SK-N-SH (cell line): ENCODE measurements at regions not wholly inside any gene's neighbourhood (a gene's known extent, or its start where the extent isn't known, plus 50 kb on each side); places are given as distances from the start of the nearest gene placed in this dataset.

Source experiments
- CTCF ChIA-PET: fragments of 300-600, 350-600 bp; formaldehyde crosslinking; extraction: SDS; loops from one replicate; lab custom pipeline; 2021; lab: Yijun Ruan, JAX
- POLR2A ChIA-PET: fragments of 350-600 bp; sonication (Branson Sonifier 250); formaldehyde crosslinking; extraction: SDS; loops from one replicate; lab custom pipeline; 2020; ENCODE audit warnings: antibody characterized with exemption, inconsistent platforms; lab: Yijun Ruan, JAX
- DNase-seq: peaks from one replicate; pipeline ENCODE4 v3.0.0; 2012
- H2AFZ ChIP-seq: fragments of 200-600 bp; sonication (generic); 2 replicates; pipeline ENCODE4 v1.8.1; 2016; ENCODE audit warnings: antibody characterized with exemption, mild to moderate bottlenecking, low read depth
- H3F3A ChIP-seq: fragments of 200-600 bp; sonication (generic); replicated peaks from 2 replicates; pipeline ENCODE3; 2016; ENCODE audit warnings: antibody characterized with exemption, mild to moderate bottlenecking; ENCODE audit not compliant: insufficient read depth
- H3K27ac ChIP-seq, 2 experiments: fragments of 200-500 bp in 1 of 2; fragments of 200-600 bp in 1 of 2; sonication (Bioruptor generic) in 1 of 2; sonication (generic), shearing (Covaris generic) in 1 of 2; 2 replicates each; pipeline versions ENCODE4 v1.5.1 to v1.6.1; 2014 to 2016; ENCODE audit warnings: low read depth in 2 of 2, inconsistent platforms in 1 of 2, low read length in 1 of 2, mild to moderate bottlenecking in 1 of 2, mixed read lengths in 1 of 2
- H3K27me3 ChIP-seq: fragments of 200-600 bp; sonication (generic), shearing (Covaris generic); 2 replicates; pipeline ENCODE4 v1.6.1; 2016; ENCODE audit warnings: mixed run types; ENCODE audit not compliant: insufficient read depth
- H3K36me3 ChIP-seq, 2 experiments: fragments of 200-500 bp in 1 of 2; fragments of 200-600 bp in 1 of 2; sonication (Bioruptor generic) in 1 of 2; sonication (generic) in 1 of 2; replicated peaks in 1 of 2; 2 replicates each; pipeline versions ENCODE3 to v1.5.1; 2014 to 2016; ENCODE audit warnings: low read length in 1 of 2, mild to moderate bottlenecking in 1 of 2; ENCODE audit not compliant: insufficient read depth in 2 of 2, control insufficient read depth in 1 of 2
- H3K4me1 ChIP-seq, 2 experiments: fragments of 200-500 bp in 1 of 2; fragments of 200-600 bp in 1 of 2; sonication (Bioruptor generic) in 1 of 2; sonication (generic), shearing (Covaris generic) in 1 of 2; 2 replicates each; pipeline versions ENCODE4 v1.5.1 to v1.6.1; 2014 to 2016; ENCODE audit warnings: low read depth in 1 of 2, low read length in 1 of 2, mixed run types in 1 of 2; ENCODE audit not compliant: insufficient read depth in 2 of 2, control insufficient read depth in 1 of 2
- H3K4me2 ChIP-seq: fragments of 200-600 bp; sonication (generic), shearing (Covaris generic); 2 replicates; pipeline ENCODE4 v1.6.1; 2017; ENCODE audit warnings: mixed run types
- H3K4me3 ChIP-seq, 2 experiments: fragments of 200-500 bp in 1 of 2; fragments of 200-600 bp in 1 of 2; sonication (Bioruptor generic) in 1 of 2; sonication (generic), shearing (Covaris generic) in 1 of 2; 2 replicates each; pipeline versions ENCODE4 v1.5.1 to v1.8.1; 2014 to 2016; ENCODE audit warnings: low read depth in 2 of 2, inconsistent platforms in 1 of 2, low read length in 1 of 2, mild to moderate bottlenecking in 1 of 2, mixed read lengths in 1 of 2, moderate library complexity in 1 of 2
- H3K79me2 ChIP-seq: fragments of 200-600 bp; sonication (generic); 2 replicates; pipeline ENCODE4 v1.8.1; 2017; ENCODE audit warnings: mild to moderate bottlenecking; ENCODE audit not compliant: insufficient read depth
- H3K9ac ChIP-seq: fragments of 200-600 bp; sonication (generic); 2 replicates; pipeline ENCODE4 v1.6.1; 2017; ENCODE audit warnings: mixed run types
- H3K9me2 ChIP-seq: fragments of 200-600 bp; sonication (generic); 2 replicates; pipeline ENCODE4 v1.6.1; 2017; ENCODE audit warnings: mixed run types
- H3K9me3 ChIP-seq: fragments of 200-600 bp; sonication (generic); 2 replicates; pipeline ENCODE4 v1.6.1; 2017; ENCODE audit warnings: mixed run types, mild to moderate bottlenecking, moderate library complexity
- H4K20me1 ChIP-seq: fragments of 200-600 bp; sonication (generic); 2 replicates; pipeline ENCODE4 v1.6.1; 2017; ENCODE audit warnings: mild to moderate bottlenecking, mixed run types; ENCODE audit not compliant: insufficient read depth
- CHD2 ChIP-seq: fragments of 150-350 bp; IDR thresholded peaks from 2 replicates; pipeline ENCODE4 v1.6.1; 2018; ENCODE audit warnings: low read length; ENCODE audit not compliant: partially characterized antibody
- EZH2phosphoT487 ChIP-seq: fragments of 200-600 bp; sonication (generic); IDR thresholded peaks from 2 replicates; pipeline ENCODE4 v1.6.1; 2017; ENCODE audit warnings: low read depth, mixed run types, mild to moderate bottlenecking, antibody characterized with exemption, moderate library complexity, borderline replicate concordance
- FOXM1 ChIP-seq: IDR thresholded peaks from 2 replicates; pipeline ENCODE4 v1.4.0; 2012; ENCODE audit warnings: low read depth, mild to moderate bottlenecking
- GABPA ChIP-seq: IDR thresholded peaks from 2 replicates; pipeline ENCODE4 v1.4.0; 2012; ENCODE audit warnings: low read depth, mild to moderate bottlenecking
- NRF1 ChIP-seq: IDR thresholded peaks from 2 replicates; pipeline ENCODE4 v1.6.1; 2012; ENCODE audit warnings: low read depth, mild to moderate bottlenecking, low read length
- RCOR1 ChIP-seq: fragments of 150-350 bp; IDR thresholded peaks from 2 replicates; pipeline ENCODE4 v1.6.1; 2017; ENCODE audit warnings: antibody characterized with exemption, low read length
- RFX5 ChIP-seq: IDR thresholded peaks from 2 replicates; pipeline ENCODE4 v1.6.1; 2012; ENCODE audit warnings: mild to moderate bottlenecking, improper control_type of control experiment, low read length
- SMC3 ChIP-seq: IDR thresholded peaks from 2 replicates; pipeline ENCODE4 v1.6.1; 2012; ENCODE audit warnings: low read depth, low read length, improper control_type of control experiment
- TCF12 ChIP-seq: IDR thresholded peaks from 2 replicates; pipeline ENCODE4 v1.4.0; 2012
- TEAD4 ChIP-seq: IDR thresholded peaks from 2 replicates; pipeline ENCODE4 v1.4.0; 2012; ENCODE audit warnings: mild to moderate bottlenecking, borderline replicate concordance; ENCODE audit not compliant: insufficient read depth
- YY1 ChIP-seq: IDR thresholded peaks from 2 replicates; pipeline ENCODE4 v1.4.0; 2012; ENCODE audit warnings: low read depth, mild to moderate bottlenecking
- WGBS: methylation state at CpG from one replicate; pipeline ENCODE4 v1.1.6; 2017; ENCODE audit warnings: low lambda C conversion rate; 5-methylcytosine and 5-hydroxymethylcytosine counted together
- TF ChIP-seq, protein P1 (sequence below): IDR thresholded peaks from 2 replicates; pipeline ENCODE4 v1.4.0; 2012; ENCODE audit warnings: low read depth, borderline replicate concordance
- TF ChIP-seq, protein P2 (sequence below): IDR thresholded peaks from 2 replicates; pipeline ENCODE4 v1.6.1; 2012; ENCODE audit warnings: mild to moderate bottlenecking, low read depth, low read length, moderate library complexity
- TF ChIP-seq, protein P3 (sequence below): fragments of 200-600 bp; sonication (generic); IDR thresholded peaks from 2 replicates; pipeline ENCODE4 v1.6.1; 2017; ENCODE audit warnings: antibody characterized with exemption, mild to moderate bottlenecking, moderate library complexity
- TF ChIP-seq, protein P4 (sequence below): IDR thresholded peaks from 2 replicates; pipeline ENCODE4; 2012
- TF ChIP-seq, protein P5 (sequence below): fragments of 150-350 bp; IDR thresholded peaks from 2 replicates; pipeline ENCODE4 v1.6.1; 2016; ENCODE audit warnings: mild to moderate bottlenecking, low read depth, low read length
- TF ChIP-seq, protein P6 (sequence below): IDR thresholded peaks from 2 replicates; pipeline ENCODE4 v1.4.0; 2012; ENCODE audit warnings: low read depth
- TF ChIP-seq, protein P7 (sequence below): fragments of 150-350 bp; IDR thresholded peaks from 2 replicates; pipeline ENCODE4 v1.6.1; 2017; ENCODE audit warnings: antibody characterized with exemption, low read length, low read depth, borderline replicate concordance

DNA sequence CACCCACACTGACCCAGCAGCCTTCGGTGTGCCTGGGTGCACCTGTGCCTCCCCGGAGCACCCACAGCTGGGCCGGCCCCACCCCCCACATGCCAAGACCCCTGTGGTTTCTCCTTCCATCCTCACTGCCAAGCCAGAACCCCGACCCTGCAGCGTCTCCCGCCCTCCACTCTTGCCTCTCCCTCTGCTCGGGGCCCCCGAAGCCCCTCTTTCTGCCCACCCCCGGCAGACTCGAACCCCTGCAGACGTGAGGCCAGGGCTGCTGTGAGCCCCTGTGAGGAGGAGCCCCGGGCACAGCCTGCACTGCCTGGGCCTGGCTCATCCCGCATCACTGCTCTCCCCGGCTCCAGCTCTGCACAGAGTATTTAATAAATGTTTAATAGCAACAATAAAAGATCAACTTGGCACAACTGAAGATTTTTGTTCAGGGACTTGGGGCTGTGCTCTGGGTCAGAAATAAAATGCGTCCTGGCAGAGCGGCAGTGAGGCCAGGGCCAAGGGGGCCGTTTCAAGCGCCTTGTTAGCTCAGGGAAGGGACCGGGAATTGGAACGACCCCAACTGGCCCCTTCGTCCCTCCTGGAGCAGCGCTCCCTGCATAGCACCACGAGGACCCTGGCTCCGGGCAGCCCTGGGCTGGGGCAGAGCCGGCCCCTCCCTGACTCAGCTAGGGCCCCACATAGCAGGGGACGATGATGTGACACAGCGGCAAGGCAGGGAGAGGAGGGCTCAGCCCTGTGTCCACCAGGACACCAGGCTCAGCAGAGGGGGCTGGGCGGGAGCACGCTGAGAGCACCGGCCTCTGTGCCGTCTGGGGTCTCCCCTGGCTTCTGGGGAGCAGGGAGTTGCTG lies 520.8 kb downstream of the BRD1 start:
- 39% methylated on average over 23 of the region's 31 CpGs for WGBS
- no peaks in the 10 kb centered on the region for H3K9me2 ChIP-seq
- peaks cover 0 to 18% of the 10 kb centered on the region in 2 experiments; a peak in 1 of 4 replicates for H3K4me1 ChIP-seq
- H3K9me3 ChIP-seq: 0 out of 2 replicates have a peak, but pooled peaks cover 3% of the 10 kb centered on the region
- H3K27me3 ChIP-seq: peaks cover 3% of the 10 kb centered on the region; the same call in 1 of the 2 replicates
- ChIA-PET CTCF (interaction anchor here (5.2 kb wide), 1 partner anchor 261 kb away, joined by 103 read pairs; no protein-coding TSS in a partner anchor), POLR2A (interaction anchor here (0.6 kb wide), 1 partner anchor 919 kb away, joined by 4 read pairs; no protein-coding TSS in a partner anchor)
- H2AFZ ChIP-seq: no peak overlapping the region
- TF ChIP-seq CHD2 (no peak), EZH2phosphoT487 (no peak), GABPA (no peak), YY1 (no peak), RFX5 (no peak), RCOR1 (no peak), FOXM1 (no peak), SMC3 (no peak), NRF1 (no peak), TEAD4 (no peak), TCF12 (no peak)
- TF ChIP-seq, protein P1, sequence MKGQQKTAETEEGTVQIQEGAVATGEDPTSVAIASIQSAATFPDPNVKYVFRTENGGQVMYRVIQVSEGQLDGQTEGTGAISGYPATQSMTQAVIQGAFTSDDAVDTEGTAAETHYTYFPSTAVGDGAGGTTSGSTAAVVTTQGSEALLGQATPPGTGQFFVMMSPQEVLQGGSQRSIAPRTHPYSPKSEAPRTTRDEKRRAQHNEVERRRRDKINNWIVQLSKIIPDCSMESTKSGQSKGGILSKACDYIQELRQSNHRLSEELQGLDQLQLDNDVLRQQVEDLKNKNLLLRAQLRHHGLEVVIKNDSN: no peak
- TF ChIP-seq, protein P2, sequence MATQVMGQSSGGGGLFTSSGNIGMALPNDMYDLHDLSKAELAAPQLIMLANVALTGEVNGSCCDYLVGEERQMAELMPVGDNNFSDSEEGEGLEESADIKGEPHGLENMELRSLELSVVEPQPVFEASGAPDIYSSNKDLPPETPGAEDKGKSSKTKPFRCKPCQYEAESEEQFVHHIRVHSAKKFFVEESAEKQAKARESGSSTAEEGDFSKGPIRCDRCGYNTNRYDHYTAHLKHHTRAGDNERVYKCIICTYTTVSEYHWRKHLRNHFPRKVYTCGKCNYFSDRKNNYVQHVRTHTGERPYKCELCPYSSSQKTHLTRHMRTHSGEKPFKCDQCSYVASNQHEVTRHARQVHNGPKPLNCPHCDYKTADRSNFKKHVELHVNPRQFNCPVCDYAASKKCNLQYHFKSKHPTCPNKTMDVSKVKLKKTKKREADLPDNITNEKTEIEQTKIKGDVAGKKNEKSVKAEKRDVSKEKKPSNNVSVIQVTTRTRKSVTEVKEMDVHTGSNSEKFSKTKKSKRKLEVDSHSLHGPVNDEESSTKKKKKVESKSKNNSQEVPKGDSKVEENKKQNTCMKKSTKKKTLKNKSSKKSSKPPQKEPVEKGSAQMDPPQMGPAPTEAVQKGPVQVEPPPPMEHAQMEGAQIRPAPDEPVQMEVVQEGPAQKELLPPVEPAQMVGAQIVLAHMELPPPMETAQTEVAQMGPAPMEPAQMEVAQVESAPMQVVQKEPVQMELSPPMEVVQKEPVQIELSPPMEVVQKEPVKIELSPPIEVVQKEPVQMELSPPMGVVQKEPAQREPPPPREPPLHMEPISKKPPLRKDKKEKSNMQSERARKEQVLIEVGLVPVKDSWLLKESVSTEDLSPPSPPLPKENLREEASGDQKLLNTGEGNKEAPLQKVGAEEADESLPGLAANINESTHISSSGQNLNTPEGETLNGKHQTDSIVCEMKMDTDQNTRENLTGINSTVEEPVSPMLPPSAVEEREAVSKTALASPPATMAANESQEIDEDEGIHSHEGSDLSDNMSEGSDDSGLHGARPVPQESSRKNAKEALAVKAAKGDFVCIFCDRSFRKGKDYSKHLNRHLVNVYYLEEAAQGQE: no peak
- TF ChIP-seq, protein P3, sequence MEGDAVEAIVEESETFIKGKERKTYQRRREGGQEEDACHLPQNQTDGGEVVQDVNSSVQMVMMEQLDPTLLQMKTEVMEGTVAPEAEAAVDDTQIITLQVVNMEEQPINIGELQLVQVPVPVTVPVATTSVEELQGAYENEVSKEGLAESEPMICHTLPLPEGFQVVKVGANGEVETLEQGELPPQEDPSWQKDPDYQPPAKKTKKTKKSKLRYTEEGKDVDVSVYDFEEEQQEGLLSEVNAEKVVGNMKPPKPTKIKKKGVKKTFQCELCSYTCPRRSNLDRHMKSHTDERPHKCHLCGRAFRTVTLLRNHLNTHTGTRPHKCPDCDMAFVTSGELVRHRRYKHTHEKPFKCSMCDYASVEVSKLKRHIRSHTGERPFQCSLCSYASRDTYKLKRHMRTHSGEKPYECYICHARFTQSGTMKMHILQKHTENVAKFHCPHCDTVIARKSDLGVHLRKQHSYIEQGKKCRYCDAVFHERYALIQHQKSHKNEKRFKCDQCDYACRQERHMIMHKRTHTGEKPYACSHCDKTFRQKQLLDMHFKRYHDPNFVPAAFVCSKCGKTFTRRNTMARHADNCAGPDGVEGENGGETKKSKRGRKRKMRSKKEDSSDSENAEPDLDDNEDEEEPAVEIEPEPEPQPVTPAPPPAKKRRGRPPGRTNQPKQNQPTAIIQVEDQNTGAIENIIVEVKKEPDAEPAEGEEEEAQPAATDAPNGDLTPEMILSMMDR: no peak
- TF ChIP-seq, protein P4, sequence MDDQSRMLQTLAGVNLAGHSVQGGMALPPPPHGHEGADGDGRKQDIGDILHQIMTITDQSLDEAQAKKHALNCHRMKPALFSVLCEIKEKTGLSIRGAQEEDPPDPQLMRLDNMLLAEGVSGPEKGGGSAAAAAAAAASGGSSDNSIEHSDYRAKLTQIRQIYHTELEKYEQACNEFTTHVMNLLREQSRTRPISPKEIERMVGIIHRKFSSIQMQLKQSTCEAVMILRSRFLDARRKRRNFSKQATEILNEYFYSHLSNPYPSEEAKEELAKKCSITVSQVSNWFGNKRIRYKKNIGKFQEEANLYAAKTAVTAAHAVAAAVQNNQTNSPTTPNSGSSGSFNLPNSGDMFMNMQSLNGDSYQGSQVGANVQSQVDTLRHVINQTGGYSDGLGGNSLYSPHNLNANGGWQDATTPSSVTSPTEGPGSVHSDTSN: no peak
- TF ChIP-seq, protein P5, sequence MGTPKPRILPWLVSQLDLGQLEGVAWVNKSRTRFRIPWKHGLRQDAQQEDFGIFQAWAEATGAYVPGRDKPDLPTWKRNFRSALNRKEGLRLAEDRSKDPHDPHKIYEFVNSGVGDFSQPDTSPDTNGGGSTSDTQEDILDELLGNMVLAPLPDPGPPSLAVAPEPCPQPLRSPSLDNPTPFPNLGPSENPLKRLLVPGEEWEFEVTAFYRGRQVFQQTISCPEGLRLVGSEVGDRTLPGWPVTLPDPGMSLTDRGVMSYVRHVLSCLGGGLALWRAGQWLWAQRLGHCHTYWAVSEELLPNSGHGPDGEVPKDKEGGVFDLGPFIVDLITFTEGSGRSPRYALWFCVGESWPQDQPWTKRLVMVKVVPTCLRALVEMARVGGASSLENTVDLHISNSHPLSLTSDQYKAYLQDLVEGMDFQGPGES: no peak
- TF ChIP-seq, protein P6, sequence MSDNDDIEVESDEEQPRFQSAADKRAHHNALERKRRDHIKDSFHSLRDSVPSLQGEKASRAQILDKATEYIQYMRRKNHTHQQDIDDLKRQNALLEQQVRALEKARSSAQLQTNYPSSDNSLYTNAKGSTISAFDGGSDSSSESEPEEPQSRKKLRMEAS: no peak
- TF ChIP-seq, protein P7, sequence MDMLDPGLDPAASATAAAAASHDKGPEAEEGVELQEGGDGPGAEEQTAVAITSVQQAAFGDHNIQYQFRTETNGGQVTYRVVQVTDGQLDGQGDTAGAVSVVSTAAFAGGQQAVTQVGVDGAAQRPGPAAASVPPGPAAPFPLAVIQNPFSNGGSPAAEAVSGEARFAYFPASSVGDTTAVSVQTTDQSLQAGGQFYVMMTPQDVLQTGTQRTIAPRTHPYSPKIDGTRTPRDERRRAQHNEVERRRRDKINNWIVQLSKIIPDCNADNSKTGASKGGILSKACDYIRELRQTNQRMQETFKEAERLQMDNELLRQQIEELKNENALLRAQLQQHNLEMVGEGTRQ: no peak
- H3K4me2 ChIP-seq: no peak overlapping the region
- no peak overlapping the region for H3K9ac ChIP-seq
- no peaks in the 10 kb centered on the region for H4K20me1 ChIP-seq
- H3K79me2 ChIP-seq: no peaks in the 10 kb centered on the region
- no peaks in the 10 kb centered on the region for H3K36me3 ChIP-seq
- no peak overlapping the region for H3K27ac ChIP-seq
- H3K4me3 ChIP-seq: no peak overlapping the region
- H3F3A ChIP-seq: no peaks in the 10 kb centered on the region
- DNase-seq: no peak
